Right atrium auricular region (tissue), 2 donors: ENCODE measurements at regions not wholly inside any gene's neighbourhood (a gene's known extent, or its start where the extent isn't known, plus 50 kb on each side); places are given as distances from the start of the nearest gene placed in this dataset.

Experiments
- DNase-seq: peaks from one replicate; pipeline ENCODE4 v3.0.0-alpha.2; 2019; ENCODE audit warnings: low spot score
- H3K27ac ChIP-seq, 2 donors: fragments of 200-600 bp; sonication (generic); 1 replicate in 1 of 2; 2 replicates in 1 of 2; pipeline ENCODE4 v1.5.1; 2016 to 2019
- H3K27me3 ChIP-seq, 2 donors: fragments of 200-600 bp; sonication (generic); one replicate each; pipeline versions ENCODE4 v1.5.1 to v1.6.0; 2017 to 2019
- H3K36me3 ChIP-seq: fragments of 200-600 bp; sonication (generic); one replicate; pipeline ENCODE4 v1.5.1; 2016
- H3K4me1 ChIP-seq, 2 donors: fragments of 200-600 bp; sonication (generic); one replicate each; pipeline versions ENCODE4 v1.5.1 to v1.6.0; 2017 to 2019
- H3K4me3 ChIP-seq, 2 donors: fragments of 200-600 bp; sonication (generic); 1 replicate in 1 of 2; 2 replicates in 1 of 2; pipeline ENCODE4 v1.5.1; 2017 to 2019; ENCODE audit warnings: mild to moderate bottlenecking in 1 of 2, moderate library complexity in 1 of 2
- H3K9me3 ChIP-seq, 2 donors: fragments of 200-600 bp; sonication (generic); one replicate each; pipeline ENCODE4 v1.5.1; 2019
- CTCF ChIP-seq, 2 donors: fragments of 200-600 bp; sonication (generic); IDR thresholded peaks; one replicate each; pipeline ENCODE4 v1.5.1; 2019; ENCODE audit warnings: antibody characterized with exemption in 2 of 2

DNA sequence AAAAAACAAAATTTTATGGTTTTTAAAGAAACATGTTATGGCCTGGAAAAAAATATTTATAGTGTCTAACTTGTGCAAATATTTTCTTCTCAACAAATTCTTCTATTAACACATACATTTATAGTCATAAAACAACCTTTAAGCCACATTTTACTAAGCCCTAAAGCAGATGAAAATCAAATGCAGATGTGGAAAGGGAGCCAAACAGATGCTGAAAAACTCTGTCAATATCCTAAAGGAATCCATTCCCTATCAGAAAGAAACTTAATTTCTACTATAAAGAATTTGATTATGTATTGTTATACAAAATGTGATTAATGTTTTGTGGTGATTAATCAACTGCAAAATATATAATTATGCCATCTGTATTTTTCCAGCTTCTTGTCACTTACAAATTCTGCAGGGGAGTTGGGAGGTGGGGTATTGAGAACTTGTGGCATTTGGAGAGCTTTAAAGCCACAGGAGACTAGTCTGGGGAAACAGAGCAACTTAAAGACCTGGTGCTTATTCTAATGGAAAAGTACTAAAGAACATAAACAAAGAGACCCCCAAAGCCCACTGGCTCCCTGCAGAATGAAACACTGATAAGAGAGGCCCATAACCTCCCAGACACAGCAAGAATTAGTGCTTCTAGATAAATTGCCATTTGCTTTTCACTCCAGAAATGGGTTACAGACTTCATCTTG is 1721.0 kb upstream of the PIK3C3 start:
- Histone ChIP-seq H3K27me3 (no peaks in the 10 kb centered on the region), H3K9me3 (no peaks in the 10 kb centered on the region), H3K36me3 (no peaks in the 10 kb centered on the region), H3K27ac (no peak overlapping the region), H3K4me3 (no peak overlapping the region), H3K4me1 (no peaks in the 10 kb centered on the region)
- no peak for DNase-seq
- no peak for TF ChIP-seq CTCF (IDR thresholded peaks at IDR 0.05)

GRCh38 chr18:40222776-40223175 is 1732.3 kb upstream of the PIK3C3 start:
- H3K27ac ChIP-seq: no peak overlapping the region
- no peaks in the 10 kb centered on the region for H3K9me3 ChIP-seq
- no peaks in the 10 kb centered on the region for H3K36me3 ChIP-seq
- no peaks in the 10 kb centered on the region for H3K4me1 ChIP-seq
- no peaks in the 10 kb centered on the region for H3K27me3 ChIP-seq
- H3K4me3 ChIP-seq: no peak overlapping the region
- no peak for DNase-seq
- TF ChIP-seq CTCF (IDR thresholded peaks at IDR 0.05): no peak

DNA sequence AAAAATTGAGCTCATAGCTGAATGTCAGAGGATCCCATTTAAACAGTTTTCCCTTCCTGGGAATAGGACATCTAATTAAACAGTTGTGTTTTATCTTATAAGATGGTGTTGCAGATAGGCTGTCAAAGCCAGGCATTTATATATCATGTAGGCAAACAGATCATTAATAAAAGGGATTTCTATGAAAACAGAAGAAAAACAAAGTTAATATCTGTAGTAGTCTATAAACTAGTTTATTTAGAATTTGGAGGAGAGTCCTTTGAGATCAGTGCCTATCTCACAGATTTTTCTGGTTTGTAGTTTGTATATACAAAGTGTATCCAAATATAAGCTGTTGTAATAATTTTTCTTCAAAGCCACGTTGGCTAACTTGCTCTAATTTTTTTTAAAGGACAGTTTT is 1738.2 kb upstream of the PIK3C3 start:
- TF ChIP-seq CTCF (IDR thresholded peaks at IDR 0.05): no peak
- Histone ChIP-seq H3K27me3 (no peaks in the 10 kb centered on the region), H3K4me1 (no peaks in the 10 kb centered on the region), H3K27ac (no peak overlapping the region), H3K36me3 (no peaks in the 10 kb centered on the region), H3K4me3 (no peak overlapping the region), H3K9me3 (no peaks in the 10 kb centered on the region)
- no peak for DNase-seq

DNA sequence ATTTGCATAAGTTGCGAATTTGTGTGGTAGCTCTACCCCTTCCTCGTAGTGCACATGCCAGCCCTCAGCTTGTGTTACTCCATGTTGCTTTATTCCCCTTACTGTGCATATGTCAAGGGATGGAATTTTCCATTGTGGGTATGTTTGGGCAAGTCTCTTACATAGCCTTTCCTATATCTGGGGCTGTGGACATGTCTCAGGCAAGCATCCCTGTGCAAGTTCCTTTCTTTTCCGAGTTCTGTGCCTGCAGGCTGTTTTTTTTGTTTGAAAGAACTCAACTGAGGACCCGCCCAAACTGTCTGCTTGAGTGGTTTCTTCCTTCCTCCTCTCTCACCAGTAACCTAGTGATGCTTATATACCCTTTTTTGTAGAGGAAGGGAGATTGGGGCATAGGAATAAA is 1739.1 kb upstream of the PIK3C3 start:
- no peaks in the 10 kb centered on the region for H3K36me3 ChIP-seq
- no peak for TF ChIP-seq CTCF (IDR thresholded peaks at IDR 0.05)

DNA sequence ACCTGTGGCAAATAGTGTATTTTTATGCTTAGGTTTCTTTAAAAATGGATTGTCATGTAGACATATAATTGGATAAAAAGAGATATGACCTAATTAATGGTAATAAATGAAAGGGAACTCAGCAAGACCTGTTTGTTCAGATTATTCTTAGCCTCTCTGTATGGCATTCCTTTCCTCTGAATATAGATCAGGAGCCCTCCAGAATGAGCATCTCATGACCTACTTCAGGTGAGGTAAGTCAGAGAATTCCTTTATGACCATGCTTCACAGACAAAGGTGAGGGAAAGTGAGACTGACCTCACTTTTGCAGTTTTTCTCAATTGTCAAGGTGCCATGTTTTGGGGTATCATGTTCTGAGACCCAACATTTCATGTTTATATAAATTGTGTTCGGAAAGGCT is 1744.3 kb upstream of the PIK3C3 start:
- no peaks in the 10 kb centered on the region for H3K4me1 ChIP-seq
- DNase-seq: no peak
- H3K4me3 ChIP-seq: no peak overlapping the region
- TF ChIP-seq CTCF (IDR thresholded peaks at IDR 0.05): no peak
- no peaks in the 10 kb centered on the region for H3K36me3 ChIP-seq
- H3K27me3 ChIP-seq: no peaks in the 10 kb centered on the region
- no peaks in the 10 kb centered on the region for H3K9me3 ChIP-seq
- no peak overlapping the region for H3K27ac ChIP-seq

More for the DNA sequence above, 1739.1 kb upstream of the PIK3C3 start:
- Histone ChIP-seq H3K27me3 (no peaks in the 10 kb centered on the region), H3K27ac (no peak overlapping the region), H3K9me3 (no peaks in the 10 kb centered on the region), H3K4me1 (no peaks in the 10 kb centered on the region), H3K4me3 (no peak overlapping the region)
- DNase-seq: no peak

GRCh38 chr18:40208958-40209357 is 1746.1 kb upstream of the PIK3C3 start:
- no peaks in the 10 kb centered on the region for H3K27me3 ChIP-seq
- H3K36me3 ChIP-seq: no peaks in the 10 kb centered on the region
- TF ChIP-seq CTCF (IDR thresholded peaks at IDR 0.05): no peak
- H3K27ac ChIP-seq: no peak overlapping the region
- H3K4me1 ChIP-seq: no peaks in the 10 kb centered on the region
- no peak for DNase-seq
- H3K4me3 ChIP-seq: no peak overlapping the region
- H3K9me3 ChIP-seq: no peaks in the 10 kb centered on the region
